Effector memory CD8-positive, alpha-beta T cell (primary cell): ENCODE measurements at regions not wholly inside any gene's neighbourhood (a gene's known extent, or its start where the extent isn't known, plus 50 kb on each side); places are given as distances from the start of the nearest gene placed in this dataset.
A peak's percentile ranks its signal among the peaks of the same experiment; 100 is the strongest.

Experiments used
- ATAC-seq: fragments of 150-1000 bp; cut with Tn5 transposase; replicated peaks from 2 replicates; pipeline ENCODE4 v1.10.0; 2021; ENCODE audit warnings: mild to moderate bottlenecking, moderate library complexity
- DNase-seq, 3 experiments: peaks; one replicate each; pipeline ENCODE4 v3.0.0; 2021
- H3K27ac Mint-ChIP-seq, 2 donors: one replicate each; pipeline ENCODE4 v1.8.0; 2022; ENCODE audit warnings: mild to moderate bottlenecking in 2 of 2, mixed read lengths in 2 of 2, moderate library complexity in 2 of 2
- H3K27me3 Mint-ChIP-seq, 2 donors: one replicate each; pipeline ENCODE4 v1.8.0; 2022; ENCODE audit warnings: mixed read lengths in 2 of 2
- H3K36me3 Mint-ChIP-seq: one replicate; pipeline ENCODE4 v1.8.0; 2022; ENCODE audit warnings: mild to moderate bottlenecking, moderate library complexity, mixed read lengths; ENCODE audit not compliant: insufficient read depth
- H3K4me1 Mint-ChIP-seq, 2 donors: one replicate each; pipeline ENCODE4 v1.8.0; 2022; ENCODE audit warnings: low read depth in 2 of 2, mixed read lengths in 2 of 2
- H3K4me3 Mint-ChIP-seq, 2 donors: one replicate each; pipeline ENCODE4 v1.8.0; 2022; ENCODE audit warnings: mild to moderate bottlenecking in 2 of 2, mixed read lengths in 2 of 2, moderate library complexity in 2 of 2
- H3K9me3 Mint-ChIP-seq, 2 donors: one replicate each; pipeline ENCODE4 v1.8.0; 2022; ENCODE audit warnings: mixed read lengths in 2 of 2

DNA sequence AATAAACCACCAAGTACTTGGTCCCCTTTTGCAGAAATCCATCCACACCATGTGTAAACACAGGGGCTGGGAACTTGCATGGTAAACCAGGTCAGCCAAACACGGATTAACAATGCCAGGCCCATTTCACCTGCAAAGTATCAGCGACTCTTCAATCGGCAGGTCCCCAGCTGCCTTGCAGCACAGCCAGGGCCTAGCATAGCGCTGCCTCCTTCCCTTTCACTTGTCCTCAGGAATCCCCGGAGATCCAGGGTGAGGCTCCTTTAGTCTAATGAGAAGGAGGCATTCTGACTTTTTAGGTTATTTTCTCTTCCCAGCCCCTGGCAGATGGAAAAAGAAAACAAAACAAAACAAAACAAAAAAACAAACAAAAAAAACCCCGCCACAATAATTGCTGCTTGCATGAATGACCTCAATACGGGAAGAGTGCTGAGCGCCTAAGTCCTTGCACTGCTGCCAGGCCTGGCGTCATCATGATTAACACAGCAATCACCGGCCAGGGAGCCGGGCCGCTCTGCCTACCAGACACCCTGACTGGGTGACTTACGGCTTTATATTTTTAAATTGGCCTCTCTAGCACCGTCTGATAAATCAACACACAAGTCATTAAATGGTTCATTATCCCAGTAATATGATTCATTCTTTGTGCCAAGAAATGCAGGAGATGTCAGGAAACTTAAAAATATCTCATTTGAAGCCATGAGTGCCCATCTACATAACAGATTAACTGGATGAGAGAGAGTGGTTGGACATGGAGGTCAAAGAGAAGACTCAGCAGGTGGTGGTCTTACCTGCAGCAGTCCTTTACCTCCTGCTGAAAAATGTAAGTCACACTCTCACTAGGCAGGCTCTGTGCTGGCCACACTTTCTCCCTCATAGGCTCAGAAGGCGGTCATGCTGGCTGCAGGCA is 692.7 kb downstream of the UQCRFS1 start:
- Mint-ChIP-seq H3K4me3 (no peak overlapping the region), H3K27ac (no peak overlapping the region), H3K4me1 (no peaks in the 10 kb centered on the region), H3K36me3 (no peaks in the 10 kb centered on the region), H3K27me3 (no peaks in the 10 kb centered on the region), H3K9me3 (peaks cover 0 to 12% of the 10 kb centered on the region in 2 donors)
- ATAC-seq, result no peak
- no peak for DNase-seq

DNA sequence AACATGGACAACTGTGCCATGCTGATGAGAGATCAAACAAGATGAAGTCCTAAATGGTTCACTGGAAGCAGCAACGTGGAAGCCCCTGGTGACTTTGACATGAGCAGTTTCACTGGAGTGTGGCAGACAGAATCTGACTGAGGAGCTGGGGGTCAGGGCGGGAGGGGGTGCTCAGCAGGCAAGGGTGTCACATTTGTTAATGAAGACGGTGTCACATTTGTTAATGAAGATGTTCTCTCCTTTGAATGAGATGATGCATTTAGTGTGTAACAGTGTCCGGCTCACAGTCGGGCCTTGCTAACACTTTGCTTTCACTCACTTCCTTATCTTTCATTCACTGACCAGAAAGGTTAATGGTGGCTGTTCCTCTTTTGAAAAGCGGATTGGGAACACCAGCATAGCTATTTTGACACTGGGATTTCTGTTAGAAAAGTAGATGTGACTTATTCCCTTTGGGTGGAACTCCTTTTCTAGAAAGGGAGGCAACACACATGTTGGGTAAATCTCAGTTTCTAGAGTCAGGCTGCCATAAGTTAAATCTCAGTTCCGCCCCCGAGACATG is 693.7 kb downstream of the UQCRFS1 start:
- ATAC-seq, result no peak
- no peaks in the 10 kb centered on the region for H3K4me1 Mint-ChIP-seq
- DNase-seq, result no peak
- H3K4me3 Mint-ChIP-seq, result no peak overlapping the region
- peaks cover 0 to 12% of the 10 kb centered on the region in 2 donors for H3K9me3 Mint-ChIP-seq
- no peaks in the 10 kb centered on the region for H3K36me3 Mint-ChIP-seq
- no peaks in the 10 kb centered on the region for H3K27me3 Mint-ChIP-seq
- no peak overlapping the region for H3K27ac Mint-ChIP-seq

DNA sequence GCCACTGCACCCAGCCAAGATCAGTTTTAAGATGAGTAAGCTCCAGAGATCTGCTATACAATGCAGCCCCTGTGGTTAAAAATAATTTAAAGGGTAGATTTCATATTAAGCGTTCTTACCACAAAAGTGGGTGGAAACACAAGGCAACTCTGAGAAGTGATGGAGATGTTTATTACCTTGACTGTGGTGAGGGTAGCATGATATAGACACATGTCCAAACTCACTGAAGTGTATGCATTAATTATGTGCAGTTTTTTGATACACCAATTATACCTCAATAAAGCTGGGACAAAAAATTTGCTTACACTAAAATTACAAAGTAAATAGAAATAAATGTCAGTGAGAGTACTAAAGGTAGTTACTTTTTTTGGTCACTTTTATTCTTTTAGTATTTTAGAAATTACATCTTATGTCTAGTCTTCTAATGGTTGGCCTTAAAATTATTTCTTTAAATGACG is 696.5 kb downstream of the UQCRFS1 start:
- ATAC-seq, result no peak
- no peaks in the 10 kb centered on the region for H3K36me3 Mint-ChIP-seq
- no peaks in the 10 kb centered on the region for H3K4me1 Mint-ChIP-seq

DNA sequence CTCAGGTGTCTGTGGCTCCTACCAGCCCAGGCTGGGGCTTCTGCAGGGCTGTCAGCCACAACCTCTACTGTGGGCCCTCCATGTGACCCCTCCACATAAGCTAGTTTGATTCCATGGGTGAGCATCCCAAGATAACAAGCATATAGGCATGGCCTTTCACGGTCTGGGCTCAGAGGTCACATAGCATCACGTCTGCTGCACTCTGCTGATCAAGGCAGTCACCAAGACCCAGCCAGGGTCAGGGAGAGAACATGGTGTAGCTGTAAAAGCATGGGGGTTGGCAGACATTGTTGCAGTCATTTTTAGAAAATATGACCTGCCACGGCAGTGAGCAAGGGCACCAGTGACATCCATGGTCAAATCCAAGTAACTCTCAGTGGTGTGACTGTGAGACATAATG is 698.8 kb downstream of the UQCRFS1 start:
- no peak overlapping the region for H3K4me3 Mint-ChIP-seq
- H3K27me3 Mint-ChIP-seq, result no peaks in the 10 kb centered on the region

More for the DNA sequence above, 696.5 kb downstream of the UQCRFS1 start:
- H3K27me3 Mint-ChIP-seq, result no peaks in the 10 kb centered on the region
- peaks cover 0 to 9% of the 10 kb centered on the region in 2 donors for H3K9me3 Mint-ChIP-seq
- no peak overlapping the region for H3K27ac Mint-ChIP-seq
- DNase-seq, result no peak
- no peak overlapping the region for H3K4me3 Mint-ChIP-seq

DNA sequence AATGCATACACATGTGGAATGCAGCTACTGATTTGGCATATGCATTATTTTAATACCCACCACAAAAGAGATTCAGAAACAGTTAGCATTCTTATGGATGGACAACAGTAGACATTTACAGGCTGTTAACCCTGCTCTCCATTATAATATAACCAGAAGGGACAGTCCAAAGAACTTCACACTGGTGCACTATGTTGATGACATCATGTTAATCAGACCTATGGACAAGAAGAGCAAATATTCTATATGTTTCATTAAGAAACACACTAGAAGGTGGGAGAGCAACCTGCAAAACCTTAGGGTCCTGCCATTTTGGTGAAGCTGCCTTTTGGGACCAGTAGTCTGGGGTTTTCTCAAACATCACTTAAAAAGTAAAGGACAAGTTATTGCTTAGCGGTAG is 701.3 kb downstream of the UQCRFS1 start:
- Mint-ChIP-seq H3K27ac (no peak overlapping the region), H3K27me3 (no peaks in the 10 kb centered on the region), H3K4me1 (no peaks in the 10 kb centered on the region), H3K9me3 (peaks cover 0 to 11% of the 10 kb centered on the region in 2 donors), H3K36me3 (no peaks in the 10 kb centered on the region), H3K4me3 (no peak overlapping the region)
- ATAC-seq (no peak), DNase-seq (no peak)

More for the DNA sequence above, 698.8 kb downstream of the UQCRFS1 start:
- Mint-ChIP-seq H3K9me3 (no peaks in the 10 kb centered on the region), H3K4me1 (no peaks in the 10 kb centered on the region), H3K27ac (no peak overlapping the region), H3K36me3 (no peaks in the 10 kb centered on the region)
- DNase-seq, result no peak
- no peak for ATAC-seq

DNA sequence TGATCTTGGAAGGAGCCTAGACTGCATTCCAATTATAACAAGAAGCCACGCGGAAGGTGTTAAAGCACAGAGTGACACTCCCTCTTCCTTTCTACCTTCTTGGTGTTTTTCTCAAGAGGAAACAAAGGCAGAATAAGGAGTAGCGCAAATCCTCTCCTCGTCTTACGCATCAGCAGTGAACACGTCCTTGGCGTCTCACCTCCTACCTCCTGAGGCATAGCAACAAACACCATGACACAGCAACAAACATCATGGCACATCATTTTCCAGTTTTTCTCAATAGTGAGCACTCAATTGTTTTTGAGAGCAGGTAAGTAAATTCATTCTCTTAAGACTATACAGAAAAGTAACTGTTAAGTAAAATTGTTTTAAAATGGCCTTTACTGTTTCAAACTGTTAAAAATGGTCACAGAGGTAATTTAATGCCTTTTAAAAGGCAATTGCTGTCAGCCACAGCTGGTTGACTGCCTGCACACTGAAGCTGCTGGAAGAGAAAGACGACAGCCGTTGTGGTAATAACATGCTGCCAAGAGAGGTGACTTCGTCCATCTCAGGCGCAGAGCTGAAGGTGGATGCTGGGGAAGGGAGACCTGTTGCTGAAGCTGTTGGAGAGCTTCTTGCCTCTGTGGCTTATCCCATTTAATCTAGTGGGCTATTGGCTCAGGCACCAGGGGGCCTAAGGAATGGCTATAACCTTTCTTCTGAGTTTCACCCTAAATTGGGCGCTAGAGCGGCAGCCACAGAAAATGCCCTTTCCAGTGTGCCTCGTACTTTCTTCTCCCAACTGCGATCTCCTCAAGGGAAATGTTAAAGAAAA is 703.7 kb downstream of the UQCRFS1 start:
- Mint-ChIP-seq H3K9me3 (peaks cover 2 to 11% of the 10 kb centered on the region in 2 donors), H3K27me3 (no peaks in the 10 kb centered on the region), H3K27ac (no peak overlapping the region), H3K36me3 (no peaks in the 10 kb centered on the region), H3K4me1 (peaks cover 0 to 13% of the 10 kb centered on the region in 2 donors), H3K4me3 (no peak overlapping the region)
- no peak for DNase-seq
- ATAC-seq, result no peak

DNA sequence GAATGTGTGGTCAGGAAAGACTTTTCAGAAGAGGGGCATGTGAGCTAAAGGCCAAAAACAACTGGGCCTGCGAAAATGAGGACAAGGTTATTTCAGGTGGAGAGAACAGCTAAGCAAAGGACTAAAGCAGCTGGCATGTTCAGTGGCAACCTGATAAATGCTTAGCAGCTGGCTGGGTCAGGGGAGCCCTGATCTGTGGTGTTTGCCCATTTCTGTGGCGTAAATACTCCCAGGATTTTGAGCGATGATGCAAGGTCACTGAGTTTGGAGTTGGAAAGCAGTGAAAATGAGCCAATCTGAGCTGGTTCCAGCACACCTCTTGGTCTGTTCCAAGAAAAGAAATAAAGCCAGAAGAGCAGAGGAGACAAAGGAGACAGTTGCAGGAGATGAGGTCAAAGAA is 704.3 kb downstream of the UQCRFS1 start:
- no peaks in the 10 kb centered on the region for H3K36me3 Mint-ChIP-seq
- H3K4me1 Mint-ChIP-seq, result peaks cover 0 to 18% of the 10 kb centered on the region in 2 donors
- no peak for DNase-seq
- H3K27me3 Mint-ChIP-seq, result no peaks in the 10 kb centered on the region
- no peak overlapping the region for H3K27ac Mint-ChIP-seq
- no peak overlapping the region for H3K4me3 Mint-ChIP-seq
- peaks cover 2 to 11% of the 10 kb centered on the region in 2 donors for H3K9me3 Mint-ChIP-seq
- no peak for ATAC-seq

DNA sequence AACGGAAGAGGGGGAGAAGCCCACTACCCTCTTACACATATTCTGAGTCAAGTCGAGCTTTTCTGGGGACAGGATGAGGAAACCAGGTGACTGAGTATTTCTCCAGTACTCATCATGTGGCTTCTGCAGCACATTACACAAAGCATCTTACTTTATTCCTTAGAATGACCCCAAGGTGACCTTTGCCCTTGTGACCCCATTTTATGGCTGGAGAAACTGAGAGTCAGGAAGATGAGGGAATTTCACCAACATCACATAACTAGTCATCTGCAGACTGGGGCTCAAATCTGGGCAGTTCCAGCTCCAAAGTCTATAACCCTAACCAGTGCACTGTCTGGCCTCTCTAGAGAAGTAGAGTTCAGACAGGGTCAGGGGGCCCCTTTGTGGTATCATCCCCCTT is 707.0 kb downstream of the UQCRFS1 start:
- DNase-seq, result no peak
- peaks cover 2 to 19% of the 10 kb centered on the region in 2 donors for H3K9me3 Mint-ChIP-seq
- H3K4me1 Mint-ChIP-seq, result peaks cover 7 to 38% of the 10 kb centered on the region in 2 donors
- H3K27ac Mint-ChIP-seq, result peak overlapping the region in 1 of 2 donors; percentile 74
- H3K36me3 Mint-ChIP-seq, result no peaks in the 10 kb centered on the region
- no peak for ATAC-seq
- H3K4me3 Mint-ChIP-seq, result no peak overlapping the region
- H3K27me3 Mint-ChIP-seq, result no peaks in the 10 kb centered on the region

DNA sequence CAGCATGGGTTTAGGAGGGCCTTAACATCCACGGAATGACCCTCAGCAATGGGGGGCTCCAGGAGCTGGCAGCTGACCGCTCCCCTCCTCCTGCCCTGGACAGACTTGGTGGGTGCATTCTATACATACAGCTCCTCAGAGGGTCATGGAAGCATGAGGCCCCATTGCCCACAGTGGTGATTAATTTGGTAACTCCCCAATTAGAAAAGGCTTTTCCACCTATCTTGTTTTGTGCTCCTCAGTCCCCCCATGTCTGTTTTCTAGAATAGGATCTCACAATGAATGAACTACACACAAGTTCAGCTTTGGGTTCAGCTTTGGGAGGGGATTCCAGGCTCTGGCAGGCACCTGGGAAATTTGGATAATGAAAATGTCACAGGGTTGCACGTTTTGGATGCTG is 707.8 kb downstream of the UQCRFS1 start:
- no peak for DNase-seq
- Mint-ChIP-seq H3K27ac (peak overlapping the region in 1 of 2 donors; percentile 67), H3K4me1 (peaks cover 9 to 42% of the 10 kb centered on the region in 2 donors), H3K9me3 (peaks cover 2 to 19% of the 10 kb centered on the region in 2 donors), H3K36me3 (no peaks in the 10 kb centered on the region), H3K4me3 (no peak overlapping the region), H3K27me3 (no peaks in the 10 kb centered on the region)
- no peak for ATAC-seq

DNA sequence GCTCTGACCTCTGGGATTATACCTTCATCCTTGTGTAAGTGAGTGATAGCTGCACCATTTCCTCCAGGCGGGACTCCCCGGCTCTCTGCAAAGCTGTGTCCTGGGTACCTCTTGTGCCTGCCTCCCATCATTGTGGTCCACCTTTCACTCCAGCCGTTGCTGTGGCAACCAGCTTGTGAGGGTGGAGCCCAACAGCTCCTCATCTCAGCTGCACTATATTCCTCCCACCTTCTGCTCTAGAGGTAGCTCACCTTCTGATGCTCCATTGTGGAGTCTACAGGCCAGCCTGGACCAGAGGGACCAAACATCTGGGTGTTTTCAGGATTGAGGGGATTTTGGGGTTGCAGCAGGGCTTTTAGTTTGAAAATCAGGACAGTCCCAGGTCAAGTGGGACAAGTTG is 708.2 kb downstream of the UQCRFS1 start:
- no peak for DNase-seq
- Mint-ChIP-seq H3K36me3 (no peaks in the 10 kb centered on the region), H3K4me1 (peaks cover 9 to 46% of the 10 kb centered on the region in 2 donors), H3K27ac (peak overlapping the region in 1 of 2 donors; percentile 59), H3K4me3 (peak overlapping the region in 1 of 2 donors; percentile 15), H3K27me3 (no peaks in the 10 kb centered on the region), H3K9me3 (peaks cover 2 to 19% of the 10 kb centered on the region in 2 donors)
- no peak for ATAC-seq

DNA sequence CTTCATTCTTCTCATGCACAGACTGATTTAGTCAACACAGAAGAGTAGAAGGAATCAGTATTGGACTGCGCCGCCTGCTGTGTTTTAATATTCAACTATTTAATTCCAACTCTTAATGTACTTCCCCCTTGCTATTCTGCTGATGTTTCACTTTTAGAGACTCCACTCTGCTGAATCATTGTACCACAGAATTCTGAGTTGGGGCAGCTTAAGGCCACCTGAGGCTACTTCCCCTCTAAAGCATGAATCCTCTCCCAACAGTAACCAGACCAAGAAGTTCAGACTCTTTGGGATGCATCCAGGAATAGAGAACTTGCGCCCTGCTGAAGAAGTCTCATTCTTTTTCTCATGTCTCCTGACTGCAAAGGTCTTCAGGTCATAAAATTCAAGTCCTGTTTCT is 708.8 kb downstream of the UQCRFS1 start:
- peak overlapping the region in 1 of 2 donors; percentile 35 for H3K4me3 Mint-ChIP-seq
- no peaks in the 10 kb centered on the region for H3K27me3 Mint-ChIP-seq
- H3K27ac Mint-ChIP-seq, result peak overlapping the region in 1 of 2 donors; percentile 59
- peaks cover 2 to 19% of the 10 kb centered on the region in 2 donors for H3K9me3 Mint-ChIP-seq
- ATAC-seq (no peak), DNase-seq (no peak)
- H3K4me1 Mint-ChIP-seq, result peaks cover 9 to 51% of the 10 kb centered on the region in 2 donors
- no peaks in the 10 kb centered on the region for H3K36me3 Mint-ChIP-seq

DNA sequence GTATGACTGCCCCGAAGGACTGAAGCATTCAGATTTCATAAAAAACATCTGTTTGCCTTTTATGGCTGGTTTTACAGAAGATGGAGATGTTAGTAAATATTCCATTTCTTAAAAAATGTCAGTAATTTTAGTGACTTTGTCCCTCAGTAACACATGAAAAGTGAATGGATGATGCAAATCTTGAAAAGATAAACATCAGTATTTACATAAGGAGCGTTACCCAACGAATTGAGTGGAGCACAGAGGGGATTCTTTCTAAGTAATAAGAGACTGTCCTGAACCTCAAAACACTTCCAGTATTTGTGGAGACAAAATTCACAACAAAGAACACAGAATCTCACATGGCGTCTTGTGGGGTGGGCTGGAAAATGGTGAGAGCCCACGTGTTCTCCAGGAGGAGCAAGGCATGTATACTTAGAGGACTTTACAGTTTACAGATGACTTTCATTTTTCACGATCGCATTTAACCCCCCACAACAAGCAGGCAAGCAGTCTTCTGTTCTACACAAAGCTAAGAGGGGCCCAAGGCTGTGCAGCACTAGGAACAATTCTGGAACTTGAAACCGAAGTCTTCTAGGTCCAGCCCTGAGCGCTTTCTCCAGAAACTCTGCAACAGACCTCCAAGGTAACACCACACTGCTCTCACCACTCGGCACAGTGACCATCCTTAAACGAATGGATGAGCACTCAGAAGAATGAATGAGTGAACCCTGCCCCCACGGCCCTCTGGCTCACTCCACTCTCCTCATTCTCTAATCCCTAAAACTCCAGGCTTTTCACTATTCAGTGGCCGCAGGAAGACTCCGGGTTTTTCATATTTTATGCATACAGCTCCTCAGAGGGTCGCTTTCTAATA is 709.8 kb downstream of the UQCRFS1 start:
- peak overlapping the region in 1 of 2 donors; percentile 94 for H3K27ac Mint-ChIP-seq

More for the DNA sequence above, 709.8 kb downstream of the UQCRFS1 start:
- Mint-ChIP-seq H3K36me3 (no peaks in the 10 kb centered on the region), H3K4me3 (no peak overlapping the region), H3K4me1 (peaks cover 9 to 59% of the 10 kb centered on the region in 2 donors), H3K27me3 (no peaks in the 10 kb centered on the region), H3K9me3 (peaks cover 2 to 10% of the 10 kb centered on the region in 2 donors)
- DNase-seq (no peak), ATAC-seq (no peak)
